ENCODE measurements at regions not wholly inside any gene's neighbourhood (a gene's known extent, or its start where the extent isn't known, plus 50 kb on each side); places are given as distances from the start of the nearest gene placed in this dataset.

- H4K20me1 ChIP-seq (ENCODE audit: insufficient read depth, low read length): no peaks in the 10 kb centered on the region
- H3K79me2 ChIP-seq (ENCODE audit: insufficient read depth, low read length): peaks cover 38% of the 10 kb centered on the region
- no peak overlapping the region for H2AFZ ChIP-seq (ENCODE audit: low read length)
- no peak overlapping the region for H3K4me2 ChIP-seq (ENCODE audit: insufficient read depth, low read length)
- no peak overlapping the region for H3K27ac ChIP-seq (ENCODE audit: low read depth, low read length)
- no peak for TF ChIP-seq CTCF (IDR thresholded peaks at IDR 0.05; ENCODE audit: extremely low read depth, low read depth, low read length)
- no peaks in the 10 kb centered on the region for H3K9me3 ChIP-seq (ENCODE audit: low read depth, low read length)
- no peaks in the 10 kb centered on the region for H3K27me3 ChIP-seq (ENCODE audit: insufficient read depth, low read length)
- no peak overlapping the region for H3K4me3 ChIP-seq (ENCODE audit: insufficient read depth, low read length)
- no peak for DNase-seq (ENCODE audit: insufficient read length, low spot score, missing footprints)
- H3K36me3 ChIP-seq (ENCODE audit: insufficient read depth, low read length): no peaks in the 10 kb centered on the region
- peaks cover 25% of the 10 kb centered on the region for H3K4me1 ChIP-seq (ENCODE audit: insufficient read depth, low read length)
Measured at GRCh38 chr6:56904068-56904467, 50.8 kb upstream of the BEND6 start.

DNA sequence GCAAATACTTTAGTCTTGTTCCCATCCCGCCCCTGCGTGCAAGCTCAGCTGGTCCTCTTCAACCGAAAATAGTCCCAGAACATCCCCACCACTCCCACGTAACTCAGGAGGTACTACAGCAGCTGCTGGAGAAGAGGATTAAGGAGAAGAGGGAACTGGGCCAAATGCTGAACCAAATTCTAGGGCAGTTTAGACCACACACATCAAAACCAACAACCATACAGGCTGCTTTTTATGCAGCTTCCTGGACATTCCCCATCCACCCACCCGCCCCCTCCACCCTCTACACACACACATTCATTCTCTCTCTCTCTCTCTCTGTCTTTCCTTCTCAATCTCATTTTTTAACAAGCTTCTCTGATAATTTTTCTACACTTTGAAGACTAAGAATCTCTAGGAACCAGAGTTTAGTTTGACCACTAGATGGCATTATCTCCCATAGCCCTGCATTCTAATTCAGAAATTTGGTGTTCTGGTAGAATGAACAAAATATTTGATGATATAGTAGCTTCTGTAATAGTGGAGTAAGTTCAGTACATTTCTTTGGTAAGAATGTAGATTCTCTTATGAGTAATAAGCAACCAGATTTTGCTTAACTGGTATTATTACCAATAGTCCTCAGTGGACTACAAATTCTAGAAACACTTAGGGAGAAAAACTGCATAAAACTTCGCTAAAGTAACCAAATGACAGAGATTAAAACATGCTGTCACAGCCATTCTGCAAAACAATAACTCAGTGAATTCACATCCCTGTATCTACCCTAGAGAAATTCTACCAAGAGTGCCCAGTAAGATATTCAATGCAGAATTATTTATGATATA lies 52.1 kb upstream of the BEND6 start:
- peaks cover 12% of the 10 kb centered on the region for H3K36me3 ChIP-seq (ENCODE audit: insufficient read depth, low read length)
- H4K20me1 ChIP-seq (ENCODE audit: insufficient read depth, low read length): no peaks in the 10 kb centered on the region
- peak overlapping the region; percentile 41 for H3K4me3 ChIP-seq (ENCODE audit: insufficient read depth, low read length)
- H3K4me1 ChIP-seq (ENCODE audit: insufficient read depth, low read length): peaks cover 31% of the 10 kb centered on the region
- peak overlapping the region; percentile 76 for H3K4me2 ChIP-seq (ENCODE audit: insufficient read depth, low read length)
- no peak for DNase-seq (ENCODE audit: insufficient read length, low spot score, missing footprints)
- H3K27me3 ChIP-seq (ENCODE audit: insufficient read depth, low read length): no peaks in the 10 kb centered on the region
- peak overlapping the region; percentile 59 for H3K27ac ChIP-seq (ENCODE audit: low read depth, low read length)
- H3K9me3 ChIP-seq (ENCODE audit: low read depth, low read length): no peaks in the 10 kb centered on the region
- peaks cover 43% of the 10 kb centered on the region for H3K79me2 ChIP-seq (ENCODE audit: insufficient read depth, low read length)
- H2AFZ ChIP-seq (ENCODE audit: low read length): no peak overlapping the region
- TF ChIP-seq CTCF (IDR thresholded peaks at IDR 0.05; ENCODE audit: extremely low read depth, low read depth, low read length): peak; percentile 73

DNA sequence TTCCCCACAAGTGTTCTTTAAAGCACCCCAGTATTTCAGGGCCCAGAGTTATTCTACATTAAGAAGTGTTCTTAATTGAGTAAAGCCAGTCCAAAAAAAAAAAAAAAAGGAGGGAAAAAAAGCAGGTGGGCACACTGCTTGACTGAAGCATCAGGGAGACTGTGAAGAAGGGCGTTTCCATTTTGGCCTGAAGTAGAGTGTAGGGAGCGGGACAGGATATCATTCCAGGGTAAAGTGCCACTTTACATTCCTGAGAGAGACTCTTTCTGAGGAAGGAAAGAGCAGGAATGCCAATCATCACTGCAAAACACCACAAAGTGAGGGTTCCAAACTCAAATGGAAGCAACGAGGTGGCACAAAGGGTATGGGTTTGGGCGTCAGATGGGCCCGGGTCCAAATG lies 54.1 kb upstream of the BEND6 start:
- Histone ChIP-seq H3K9me3 (ENCODE audit: low read depth, low read length) (no peaks in the 10 kb centered on the region), H3K79me2 (ENCODE audit: insufficient read depth, low read length) (peaks cover 29% of the 10 kb centered on the region), H3K36me3 (ENCODE audit: insufficient read depth, low read length) (peaks cover 19% of the 10 kb centered on the region), H3K4me2 (ENCODE audit: insufficient read depth, low read length) (no peak overlapping the region), H3K27me3 (ENCODE audit: insufficient read depth, low read length) (no peaks in the 10 kb centered on the region), H3K27ac (ENCODE audit: low read depth, low read length) (no peak overlapping the region), H3K4me3 (ENCODE audit: insufficient read depth, low read length) (no peak overlapping the region), H4K20me1 (ENCODE audit: insufficient read depth, low read length) (peaks cover 4% of the 10 kb centered on the region), H2AFZ (ENCODE audit: low read length) (no peak overlapping the region), H3K4me1 (ENCODE audit: insufficient read depth, low read length) (peaks cover 31% of the 10 kb centered on the region)
- no peak for TF ChIP-seq CTCF (IDR thresholded peaks at IDR 0.05; ENCODE audit: extremely low read depth, low read depth, low read length)
- no peak for DNase-seq (ENCODE audit: insufficient read length, low spot score, missing footprints)

- Histone ChIP-seq H4K20me1 (ENCODE audit: insufficient read depth, low read length) (peaks cover 4% of the 10 kb centered on the region), H3K4me1 (ENCODE audit: insufficient read depth, low read length) (peaks cover 31% of the 10 kb centered on the region), H3K9me3 (ENCODE audit: low read depth, low read length) (no peaks in the 10 kb centered on the region), H3K27ac (ENCODE audit: low read depth, low read length) (peak overlapping the region; percentile 73), H3K36me3 (ENCODE audit: insufficient read depth, low read length) (peaks cover 19% of the 10 kb centered on the region), H3K4me3 (ENCODE audit: insufficient read depth, low read length) (no peak overlapping the region), H2AFZ (ENCODE audit: low read length) (no peak overlapping the region), H3K79me2 (ENCODE audit: insufficient read depth, low read length) (peaks cover 26% of the 10 kb centered on the region), H3K27me3 (ENCODE audit: insufficient read depth, low read length) (no peaks in the 10 kb centered on the region), H3K4me2 (ENCODE audit: insufficient read depth, low read length) (peak overlapping the region; percentile 4)
- TF ChIP-seq CTCF (IDR thresholded peaks at IDR 0.05; ENCODE audit: extremely low read depth, low read depth, low read length): no peak
- DNase-seq (ENCODE audit: insufficient read length, low spot score, missing footprints): no peak
Measured at GRCh38 chr6:56899753-56900152, 55.2 kb upstream of the BEND6 start.

Data from osteoblast (primary cell).